GM19468 (cell line): ENCODE measurements at regions not wholly inside any gene's neighbourhood (a gene's known extent, or its start where the extent isn't known, plus 50 kb on each side); places are given as distances from the start of the nearest gene placed in this dataset.
A peak's percentile ranks its signal among the peaks of the same experiment; 100 is the strongest.

Experiments used
- ATAC-seq: cut with Tn5 transposase; IDR thresholded peaks from one replicate; pipeline ENCODE4 v1.9.1; 2021; ENCODE audit warnings: mild to moderate bottlenecking, moderate library complexity, moderate number of reproducible peaks; ENCODE audit not compliant: unreplicated experiment; ENCODE audit errors: extremely low read depth

DNA sequence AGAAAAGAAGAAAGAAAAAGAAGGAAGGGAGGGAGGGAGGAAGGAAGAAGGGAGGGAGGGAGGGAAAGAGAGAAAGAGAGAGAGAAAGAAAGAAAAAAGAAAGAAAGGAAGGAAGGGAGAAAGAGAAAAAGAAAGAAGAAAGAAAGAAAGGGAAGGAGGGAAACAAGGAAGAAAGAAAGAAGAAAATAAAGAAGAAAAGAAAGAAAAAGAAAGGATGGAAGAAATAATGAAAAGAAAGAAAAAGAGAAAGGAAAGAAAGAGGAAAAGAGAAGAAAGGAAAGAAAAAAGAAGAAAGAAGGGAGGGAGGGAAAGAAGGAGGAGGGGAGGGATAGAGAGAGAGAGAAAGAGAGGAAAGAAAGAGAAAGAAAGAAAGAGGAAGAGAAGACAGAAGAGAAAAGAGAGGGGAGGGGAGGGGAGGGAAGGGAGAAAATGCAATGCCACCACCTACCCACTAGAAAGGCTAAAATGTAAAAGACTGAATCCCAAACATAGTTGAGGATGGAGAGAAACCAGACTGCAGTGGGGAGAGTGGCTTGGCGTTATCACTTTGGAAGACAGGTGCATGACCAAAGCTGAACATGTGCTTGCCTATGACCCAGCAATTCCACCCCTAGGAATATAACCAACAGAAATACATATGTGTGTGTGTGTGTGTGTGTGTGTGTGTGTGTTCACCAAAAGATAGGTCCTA, 66.9 kb upstream of the KLF13 start:
- no peak for ATAC-seq

DNA sequence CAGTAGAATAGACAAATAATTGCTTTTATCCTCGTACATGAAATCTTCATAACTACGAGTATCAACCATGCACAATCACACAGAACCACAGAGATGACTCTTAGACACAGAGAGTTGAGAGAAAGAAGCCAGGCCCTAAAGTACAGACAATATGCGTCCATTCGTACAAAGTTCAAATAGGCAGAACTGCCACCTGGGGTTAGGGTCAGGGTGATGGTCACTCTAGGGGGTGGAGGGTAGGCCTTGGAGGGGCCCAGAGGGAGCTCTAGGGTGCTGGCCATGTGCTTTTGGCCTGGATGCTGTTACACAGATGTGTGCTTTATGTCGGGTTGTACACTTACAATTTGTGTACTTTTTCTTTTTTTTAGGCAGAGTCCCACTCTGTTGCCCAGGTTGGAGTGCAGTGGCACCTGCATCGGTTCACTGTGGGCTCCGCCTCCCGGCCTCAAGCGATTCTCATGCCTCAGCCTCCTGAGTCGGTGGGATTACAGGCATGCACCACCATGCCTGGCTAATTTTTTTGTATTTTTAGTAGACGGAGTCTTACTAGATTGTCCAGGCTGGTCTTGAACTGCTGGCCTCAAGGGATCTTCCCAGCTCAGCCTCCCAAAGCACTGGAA, 65.9 kb upstream of the KLF13 start:
- ATAC-seq, result no peak

DNA sequence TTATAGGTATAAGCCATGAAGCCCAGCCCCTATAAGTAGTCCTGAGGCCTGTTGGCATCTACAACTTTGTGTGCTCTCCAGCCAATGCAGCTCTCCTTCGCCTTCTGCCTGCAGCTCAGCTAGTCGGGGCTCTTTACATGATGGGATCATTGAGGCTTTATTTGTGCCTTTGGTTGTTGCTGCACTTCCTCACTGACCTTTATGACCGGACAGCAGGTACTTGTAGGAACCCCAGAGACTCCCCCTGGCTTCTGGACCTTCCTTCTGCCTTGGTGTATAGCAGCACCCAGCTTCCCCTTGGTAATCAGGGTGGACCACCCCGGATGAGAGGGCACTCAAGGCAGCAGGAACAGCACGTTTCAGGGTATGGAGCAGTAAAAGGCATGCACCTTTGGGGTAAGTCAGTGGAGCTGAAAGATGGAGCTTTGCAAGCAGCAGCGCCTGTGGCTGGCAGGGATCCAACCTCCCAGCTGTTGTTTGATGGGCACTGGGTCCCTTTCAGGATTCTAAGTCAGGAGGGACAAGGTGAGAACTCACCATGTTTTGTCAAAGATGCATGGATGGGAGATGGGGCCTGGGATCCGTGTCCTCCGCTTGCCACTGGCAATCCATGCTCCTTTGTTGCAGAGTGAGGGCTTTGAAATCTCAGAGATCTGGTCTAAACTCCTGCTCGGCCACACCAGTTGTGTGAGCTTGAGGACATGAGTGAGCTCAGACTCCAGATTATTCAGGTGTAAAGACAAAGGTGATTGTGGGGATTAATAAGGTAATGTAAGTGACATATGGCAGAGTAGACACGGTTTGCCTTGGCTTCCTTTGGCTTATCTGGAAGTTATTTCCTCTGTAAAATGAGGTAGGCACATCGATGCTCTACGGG, 65.1 kb upstream of the KLF13 start:
- no peak for ATAC-seq

DNA sequence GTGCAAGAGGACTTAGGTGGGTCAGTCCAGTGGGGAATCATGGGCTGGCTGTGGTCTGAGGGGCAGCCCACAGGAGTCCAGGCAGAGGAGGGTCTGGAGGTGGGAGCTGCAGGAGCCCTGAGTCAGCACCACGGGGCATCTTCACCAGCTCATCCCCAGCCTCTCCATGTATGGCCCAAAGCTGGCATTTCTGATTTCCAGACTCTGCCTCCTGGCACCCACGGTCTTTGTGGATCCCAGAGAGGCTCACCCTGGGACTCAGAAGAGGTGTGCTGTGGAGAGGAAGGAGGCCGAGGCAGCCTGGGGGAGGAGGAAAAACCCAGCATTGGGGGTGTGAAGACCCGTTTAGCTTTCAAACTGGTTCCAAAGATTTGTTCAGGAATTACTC, 64.5 kb upstream of the KLF13 start:
- no peak for ATAC-seq

DNA sequence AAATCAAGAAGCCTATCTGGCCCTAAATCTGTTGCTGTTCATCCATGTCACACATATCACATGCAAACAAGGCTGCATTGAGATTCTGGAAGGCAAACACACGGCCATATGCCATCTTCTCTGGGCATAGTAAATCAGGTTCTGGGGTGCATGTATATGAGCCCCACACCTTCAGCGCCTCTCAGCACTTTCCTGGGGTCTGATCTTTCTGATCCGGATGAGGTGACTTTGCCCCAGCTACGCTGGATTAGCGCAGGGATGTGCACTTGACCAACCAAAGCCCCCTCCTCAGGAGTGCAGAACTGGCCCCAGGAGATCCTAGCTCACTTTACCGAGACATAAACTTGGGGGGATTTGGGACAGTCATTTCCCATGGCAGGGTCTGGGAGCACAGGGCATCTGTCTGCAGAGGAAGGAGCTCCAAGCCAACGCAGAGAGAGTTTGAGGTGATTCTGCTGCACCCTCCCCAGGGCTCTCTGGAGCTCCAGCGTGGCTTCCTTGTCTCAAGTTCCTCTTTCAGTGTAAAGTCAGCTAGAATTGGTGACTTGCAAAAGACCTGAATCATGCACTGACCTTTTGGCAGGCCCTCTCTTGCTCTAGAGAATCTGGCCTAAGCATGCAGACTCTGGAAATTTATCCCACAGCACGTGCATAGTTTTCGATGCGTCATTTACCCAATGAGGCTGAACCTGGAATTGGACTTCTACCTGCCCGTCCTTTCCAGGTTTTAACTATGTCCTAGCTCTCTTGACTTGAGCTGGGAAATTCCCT, 63.5 kb upstream of the KLF13 start:
- ATAC-seq, result peak; percentile 17

DNA sequence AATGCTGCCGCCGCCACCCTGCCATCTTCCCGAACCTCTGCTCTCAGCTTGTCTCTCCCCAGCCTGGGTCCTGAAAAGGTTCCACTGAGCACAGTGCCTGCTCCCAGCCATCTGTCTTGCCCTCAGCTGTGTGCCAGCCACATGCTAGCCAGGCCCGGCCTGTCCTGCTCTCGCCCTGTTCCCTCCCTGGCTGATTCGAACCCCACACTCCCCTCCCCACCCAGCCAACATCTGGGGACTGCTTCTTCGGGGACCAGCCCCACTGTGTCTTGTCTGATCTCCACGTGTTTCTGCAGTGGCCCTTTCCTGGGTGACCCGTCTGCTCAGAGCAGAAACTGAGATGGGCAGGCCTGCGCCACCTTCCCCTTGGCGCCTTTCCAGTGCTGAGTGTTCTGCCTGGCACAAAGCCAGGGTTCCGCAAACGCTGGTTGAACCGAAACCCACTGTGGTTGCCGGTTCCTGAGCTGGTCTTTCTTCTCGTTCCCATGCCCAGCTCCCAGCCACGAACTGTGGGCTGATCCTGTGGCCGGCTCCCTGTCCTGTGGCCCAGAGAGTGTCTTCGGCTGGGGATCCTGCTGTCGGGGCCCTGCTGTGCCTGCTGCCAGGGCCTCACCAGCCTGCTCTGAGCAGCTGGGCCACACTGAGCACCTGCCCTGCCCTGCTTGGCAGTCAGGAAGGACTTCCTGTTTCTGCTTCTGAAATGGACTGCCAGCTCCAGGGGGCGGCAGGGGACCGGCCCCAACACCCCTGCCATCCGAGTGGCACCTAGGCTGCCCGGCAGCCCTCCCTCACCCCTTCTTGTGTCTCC, 62.7 kb upstream of the KLF13 start:
- peak; percentile 38 for ATAC-seq

DNA sequence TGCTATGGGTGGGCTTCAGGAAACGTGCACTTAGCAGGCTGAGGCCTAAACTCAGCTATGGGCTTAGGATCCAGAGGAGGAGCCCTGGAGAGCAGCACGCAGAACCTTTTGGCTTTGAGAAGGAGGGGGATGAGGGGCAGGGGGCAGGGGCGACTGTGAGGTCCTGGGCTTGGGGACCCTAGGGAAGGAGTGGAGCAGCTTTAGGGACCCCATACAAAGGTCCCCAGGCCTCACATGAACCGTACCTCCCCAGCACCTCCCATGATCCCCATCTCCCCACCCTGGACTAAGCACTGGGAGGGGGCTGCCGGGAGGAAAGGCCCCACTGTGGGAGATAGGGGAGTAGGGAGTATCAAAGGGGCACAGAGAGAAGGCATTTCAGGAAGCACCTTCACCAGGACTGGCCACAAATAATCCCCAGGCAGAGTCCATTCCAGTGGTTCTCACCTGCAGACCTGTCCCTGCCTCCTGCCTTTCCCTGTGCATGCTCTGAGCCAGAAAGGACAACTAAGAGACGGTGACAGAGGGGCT, 62.0 kb upstream of the KLF13 start:
- ATAC-seq, result no peak

DNA sequence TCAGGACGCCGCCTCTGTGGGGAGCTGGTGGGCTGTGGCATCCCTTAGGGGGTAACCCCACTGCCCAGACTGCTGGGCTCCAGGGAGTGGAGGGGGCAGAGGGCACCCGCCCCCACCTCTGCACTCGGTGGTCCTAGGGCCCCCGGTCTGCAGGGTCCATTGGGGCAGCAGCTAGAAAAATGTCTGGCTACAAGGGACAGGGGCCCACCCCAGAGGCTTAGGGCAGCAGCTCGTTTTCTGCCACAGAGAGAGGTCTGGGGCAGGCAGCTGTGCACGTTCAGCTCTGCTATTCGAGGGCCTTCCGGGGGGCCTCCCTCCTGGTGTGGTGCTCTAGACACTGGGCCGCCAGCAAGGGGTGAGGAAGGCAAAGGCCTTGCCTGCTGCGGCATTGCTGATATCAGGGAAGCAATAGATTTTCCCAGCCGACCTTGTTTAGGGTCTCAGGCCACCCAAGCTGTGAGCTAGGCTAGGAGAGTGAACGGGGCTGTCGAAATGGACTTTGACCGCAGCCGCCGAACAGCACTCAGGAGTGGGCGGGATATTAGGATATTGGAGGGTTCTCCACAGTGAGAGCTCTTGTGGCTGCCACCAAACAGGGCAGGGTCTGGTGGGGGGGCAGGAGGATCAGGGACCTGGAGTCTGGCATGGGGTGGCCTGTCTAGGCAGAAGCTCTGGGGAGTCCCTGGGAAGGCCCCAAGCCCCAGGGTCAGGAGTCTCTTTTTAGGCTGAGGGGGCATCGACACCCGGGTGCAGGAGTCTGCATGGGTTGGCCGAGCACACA, 61.4 kb upstream of the KLF13 start:
- ATAC-seq, result no peak

DNA sequence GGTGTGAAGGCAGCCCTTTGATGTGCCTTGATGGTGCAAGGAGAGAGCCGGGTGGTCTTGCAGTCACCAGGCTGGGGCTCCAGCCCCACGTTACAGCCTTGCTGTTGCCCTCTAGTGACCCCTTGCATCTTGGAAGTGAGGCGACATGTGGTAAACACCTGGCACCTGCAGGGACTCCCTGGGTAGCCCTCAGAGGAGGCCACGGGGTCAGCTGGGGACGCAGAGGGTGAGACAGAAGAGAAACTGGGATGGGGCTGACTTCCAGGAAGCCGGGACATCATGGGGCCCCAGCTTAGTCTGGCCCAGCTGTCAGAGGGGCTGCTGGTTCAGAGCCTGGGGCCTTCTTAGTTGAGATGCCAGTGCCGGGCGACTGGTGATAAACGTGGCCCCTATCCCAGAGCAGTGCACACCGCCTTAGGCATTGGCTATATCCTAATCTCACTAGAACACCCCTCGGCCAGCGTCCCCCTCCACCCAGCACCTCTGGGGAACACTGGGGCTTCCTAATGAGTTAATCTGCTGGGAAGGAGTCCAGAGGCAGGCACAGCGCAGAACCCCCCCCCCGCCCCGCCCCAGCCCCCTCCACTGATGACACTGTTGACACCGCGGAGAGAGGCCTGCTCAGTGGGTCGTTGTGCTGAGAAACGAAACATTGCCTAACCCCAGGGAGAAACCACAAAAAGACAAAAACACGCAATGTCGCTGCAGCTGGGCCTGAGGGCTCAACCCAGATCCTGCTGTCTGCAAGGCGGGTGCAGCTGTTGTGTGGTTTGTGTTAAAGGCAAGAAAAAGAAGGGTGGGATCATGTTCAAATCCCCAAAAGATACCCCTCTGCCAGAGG, 60.5 kb upstream of the KLF13 start:
- no peak for ATAC-seq

DNA sequence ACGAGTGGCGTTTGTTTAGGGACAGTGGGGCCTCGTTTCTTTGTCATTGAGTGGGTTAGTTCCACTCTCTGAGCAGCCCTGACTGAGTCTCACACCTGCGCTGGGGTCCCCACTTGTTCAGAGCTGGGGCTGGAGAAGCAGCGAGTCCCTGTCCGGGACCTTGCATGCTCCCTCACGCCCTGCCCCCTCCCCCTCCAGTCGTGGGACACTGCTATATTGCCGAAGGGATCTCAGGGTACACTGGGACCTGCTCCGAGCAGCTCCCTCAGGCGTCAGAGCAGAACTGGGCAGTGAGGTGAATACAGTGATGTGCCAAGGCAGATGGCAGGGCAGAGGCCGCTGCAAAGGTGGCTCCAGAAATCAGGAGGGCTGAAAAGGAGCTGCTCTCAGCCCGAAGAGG, 59.9 kb upstream of the KLF13 start:
- no peak for ATAC-seq

DNA sequence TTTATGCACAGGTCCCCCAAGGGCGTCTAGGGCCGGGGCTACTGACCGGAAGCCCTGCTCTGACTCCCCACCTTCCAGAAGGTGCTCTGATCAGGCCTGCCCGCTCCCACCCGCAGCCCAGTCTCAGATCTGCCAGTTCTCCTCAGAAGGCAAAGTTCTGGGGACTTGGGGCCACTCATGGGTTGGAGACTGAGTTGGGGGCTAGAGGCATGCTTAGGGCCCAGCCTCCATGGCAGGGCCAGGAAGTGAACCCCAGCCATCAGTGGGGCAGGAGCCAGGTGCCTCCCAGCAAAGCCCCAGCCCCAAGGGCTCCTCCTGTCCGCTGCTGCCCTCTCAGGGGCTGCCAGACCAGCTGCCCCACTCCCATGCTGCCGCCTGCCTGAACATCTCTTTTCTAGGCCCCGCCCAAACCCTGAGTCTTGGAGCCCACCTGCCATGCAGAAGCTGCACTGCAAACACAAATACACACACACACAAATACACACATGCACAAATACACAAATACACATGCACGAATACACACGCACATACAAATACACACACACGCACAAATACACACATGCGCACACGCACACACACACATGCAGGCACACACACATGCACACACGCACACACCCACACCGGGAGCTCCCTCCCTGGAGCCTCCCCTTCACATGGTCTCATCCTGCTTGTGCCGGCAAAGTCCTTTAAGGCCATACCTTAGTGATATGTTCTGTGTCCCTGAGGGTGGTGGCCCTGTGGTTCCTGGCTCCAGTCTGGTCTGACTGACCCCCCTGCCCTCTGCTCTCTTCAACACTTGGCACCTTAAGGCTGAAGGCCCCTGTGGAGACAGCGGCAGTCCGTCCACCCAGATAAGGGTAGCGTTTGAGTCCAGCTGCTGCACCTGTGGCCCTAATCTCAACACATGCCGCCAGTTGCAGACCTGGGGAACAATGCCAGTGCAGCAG, 59.2 kb upstream of the KLF13 start:
- ATAC-seq, result no peak

DNA sequence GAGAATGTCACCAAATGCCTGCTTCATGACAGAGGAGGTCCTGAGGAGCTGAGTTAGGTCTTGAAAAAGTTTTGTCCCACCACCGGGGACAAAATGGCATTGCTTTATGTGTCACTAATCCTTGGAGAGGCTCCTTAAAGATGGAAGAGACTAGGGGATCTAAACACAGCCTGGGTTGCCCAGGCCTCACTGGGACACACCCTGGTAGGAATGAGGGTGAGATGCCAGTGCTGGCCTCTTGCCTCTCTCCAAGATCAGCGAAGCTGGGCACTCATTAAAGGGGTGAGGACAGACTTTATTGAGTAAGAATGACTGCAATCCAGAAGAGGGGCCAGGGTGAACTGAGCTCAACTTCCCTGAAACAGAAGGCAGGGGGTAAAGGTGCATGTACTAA, 58.5 kb upstream of the KLF13 start:
- ATAC-seq, result no peak

DNA sequence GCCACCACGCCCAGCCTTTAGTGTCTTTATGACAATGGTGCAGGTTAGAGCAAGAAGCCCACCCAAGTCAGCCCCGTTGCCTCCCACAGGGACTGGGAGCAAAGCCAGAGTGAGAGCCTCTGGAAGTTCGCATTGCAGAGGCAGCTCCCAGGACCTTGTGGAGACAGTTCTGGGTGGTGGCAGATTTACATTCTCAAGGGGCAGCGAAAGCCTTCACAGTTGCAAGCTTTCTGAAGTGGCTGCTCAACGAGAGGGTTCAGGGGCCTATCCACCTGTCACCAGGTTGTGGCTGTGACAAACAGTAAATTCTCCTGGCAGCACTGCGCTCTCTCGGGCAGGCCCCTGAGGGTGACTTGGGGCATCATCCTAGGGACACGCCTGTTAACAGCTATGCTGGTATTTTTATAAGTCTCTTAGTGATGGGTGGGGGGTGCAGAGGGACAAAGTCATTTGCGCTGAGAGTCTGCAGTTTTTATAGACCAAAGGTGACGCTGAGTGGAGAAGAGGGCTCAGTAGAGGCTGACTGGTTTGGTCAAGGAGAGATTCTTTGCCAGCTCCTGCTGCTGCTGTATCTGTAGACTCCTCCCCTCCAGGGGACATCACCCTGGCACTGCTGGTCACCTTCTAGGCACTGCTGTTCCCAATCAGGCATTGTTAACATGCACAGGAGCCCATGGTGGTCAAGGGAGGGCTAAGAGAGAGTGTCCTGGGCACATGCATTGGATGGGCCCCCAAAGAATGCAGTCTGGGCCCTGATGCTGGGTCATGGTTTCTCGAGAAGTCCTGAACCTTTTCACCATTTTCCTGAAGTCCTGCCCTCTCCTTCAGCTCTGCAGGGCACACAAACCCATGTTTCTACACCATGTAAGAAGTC, 57.5 kb upstream of the KLF13 start:
- no peak for ATAC-seq

DNA sequence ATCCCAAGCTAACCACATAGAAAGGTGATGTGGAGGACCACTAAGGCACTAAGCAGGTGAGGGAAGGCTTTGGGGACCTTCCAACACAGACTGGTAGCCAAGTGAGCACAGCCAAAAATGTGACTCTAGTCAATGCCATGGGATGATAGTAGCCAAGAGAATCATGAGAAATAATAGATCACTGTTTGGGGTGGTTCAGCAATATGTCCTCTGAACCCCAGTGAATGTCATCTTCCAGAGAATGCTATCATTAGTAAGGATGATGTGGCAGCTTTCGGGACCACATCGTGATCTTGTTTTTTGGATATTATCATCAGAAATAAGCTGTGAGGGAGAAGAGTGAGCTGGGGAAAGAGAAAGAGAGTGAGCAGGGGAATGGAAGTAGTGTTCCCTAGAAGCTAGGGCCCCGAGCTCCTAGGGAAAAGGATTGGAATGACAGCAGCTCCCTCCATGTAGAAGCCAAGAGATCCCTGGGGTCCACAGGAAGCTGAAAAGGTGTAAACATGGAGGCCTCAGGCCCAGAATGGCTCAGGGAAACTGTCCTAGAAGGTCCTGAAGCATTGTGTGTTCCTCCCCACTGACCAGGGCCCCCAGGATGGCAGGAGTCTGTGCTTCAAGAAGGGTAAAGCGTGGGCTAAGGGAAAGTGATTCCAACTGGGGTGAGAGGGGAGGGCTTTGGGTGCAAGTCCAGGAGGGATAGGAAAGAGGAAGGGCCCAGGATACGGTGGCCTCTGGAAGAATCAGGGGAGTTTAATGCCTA, 56.6 kb upstream of the KLF13 start:
- no peak for ATAC-seq

DNA sequence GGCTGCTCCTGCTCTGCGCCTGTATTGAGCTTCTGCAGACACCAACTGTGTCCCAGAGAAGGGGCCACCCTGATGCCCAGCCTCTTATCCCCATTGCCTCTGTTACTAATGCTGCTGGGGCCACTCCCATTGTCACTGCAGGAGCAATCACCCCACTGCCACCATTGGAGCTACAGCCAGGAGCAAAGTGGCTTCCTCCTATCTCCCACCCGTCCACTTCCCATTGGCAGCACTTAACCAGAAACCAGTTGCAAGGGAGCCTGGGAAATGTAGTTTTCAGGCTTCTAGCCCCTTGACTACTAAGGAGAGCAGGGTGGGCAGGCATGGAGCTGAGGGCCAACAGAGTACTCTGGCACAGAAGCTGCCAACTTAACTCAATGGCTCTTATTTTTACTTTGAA, 55.9 kb upstream of the KLF13 start:
- ATAC-seq, result no peak
